Esophagus squamous epithelium (tissue), 5 donors: ENCODE measurements at regions not wholly inside any gene's neighbourhood (a gene's known extent, or its start where the extent isn't known, plus 50 kb on each side); places are given as distances from the start of the nearest gene placed in this dataset.

Source experiments
- DNase-seq: peaks from one replicate; lab custom pipeline; 2025; lab: John Stamatoyannopoulos, UW
- H3K27ac ChIP-seq, 4 donors: fragments of 200-600 bp; sonication (generic); one replicate each; pipeline ENCODE4 v1.5.1; 2016 to 2019; ENCODE audit warnings: mild to moderate bottlenecking in 1 of 4
- H3K27me3 ChIP-seq, 4 donors: fragments of 200-600 bp; sonication (generic); 1 replicate in 3 of 4; 2 replicates in 1 of 4; pipeline versions ENCODE4 v1.5.1 to v1.6.0; 2017 to 2021; ENCODE audit warnings: antibody characterized with exemption in 1 of 4
- H3K36me3 ChIP-seq, 3 donors: fragments of 200-600 bp; sonication (generic); one replicate each; pipeline ENCODE4 v1.5.1; 2016 to 2019
- H3K4me1 ChIP-seq, 3 donors: fragments of 200-600 bp; sonication (generic); one replicate each; pipeline ENCODE4 v1.5.1; 2017 to 2019
- H3K4me3 ChIP-seq, 4 donors: fragments of 200-600 bp; sonication (generic); 1 replicate in 3 of 4; 2 replicates in 1 of 4; pipeline ENCODE4 v1.5.1; 2016 to 2019; ENCODE audit warnings: mild to moderate bottlenecking in 2 of 4, moderate library complexity in 1 of 4
- H3K9me3 ChIP-seq, 3 donors: fragments of 200-600 bp; sonication (generic); one replicate each; pipeline ENCODE4 v1.5.1; 2016 to 2019
- CTCF ChIP-seq, 6 experiments: fragments of 450-650 bp in 4 of 6; fragments of 200-600 bp in 2 of 6; sonication (generic) in 2 of 6; IDR thresholded peaks; one replicate each; pipeline ENCODE4 v1.5.1; 2016 to 2019; ENCODE audit warnings: antibody characterized with exemption in 6 of 6, mild to moderate bottlenecking in 4 of 6, moderate library complexity in 4 of 6
- POLR2A ChIP-seq, 4 donors: fragments of 450-650 bp; IDR thresholded peaks; one replicate each; pipeline ENCODE4 v1.6.1; 2017; ENCODE audit warnings: antibody characterized with exemption in 4 of 4, mild to moderate bottlenecking in 4 of 4, moderate library complexity in 3 of 4
- WGBS, 2 donors: methylation state at CpG; one replicate each; pipeline ENCODE4 v1.1.5; 2018; 5-methylcytosine and 5-hydroxymethylcytosine counted together
- intact Hi-C: fragments of 100-400 bp; cut with DNase I; formaldehyde crosslinking; loops from one replicate; pipeline ENCODE4 v1.15.0; 2022
- donor health status: DM: yes; HTN: yes; CAD: no.

- intact Hi-C loops = no loop called here
- Histone ChIP-seq H3K9me3 (no peaks in the 10 kb centered on the region), H3K36me3 (no peaks in the 10 kb centered on the region), H3K27me3 (no peaks in the 10 kb centered on the region), H3K27ac (no peak overlapping the region), H3K4me1 (no peaks in the 10 kb centered on the region), H3K4me3 (no peak overlapping the region)
- no peak for DNase-seq
- WGBS, 2 donors = 86 to 90% methylated on average over 1 of the region's 1 CpG
- TF ChIP-seq POLR2A (IDR thresholded peaks at IDR 0.05) (no peak), CTCF (IDR thresholded peaks at IDR 0.05) (no peak)
Observed at GRCh38 chr4:136920092-136920881, 612.0 kb downstream of the PCDH18 start.

DNA sequence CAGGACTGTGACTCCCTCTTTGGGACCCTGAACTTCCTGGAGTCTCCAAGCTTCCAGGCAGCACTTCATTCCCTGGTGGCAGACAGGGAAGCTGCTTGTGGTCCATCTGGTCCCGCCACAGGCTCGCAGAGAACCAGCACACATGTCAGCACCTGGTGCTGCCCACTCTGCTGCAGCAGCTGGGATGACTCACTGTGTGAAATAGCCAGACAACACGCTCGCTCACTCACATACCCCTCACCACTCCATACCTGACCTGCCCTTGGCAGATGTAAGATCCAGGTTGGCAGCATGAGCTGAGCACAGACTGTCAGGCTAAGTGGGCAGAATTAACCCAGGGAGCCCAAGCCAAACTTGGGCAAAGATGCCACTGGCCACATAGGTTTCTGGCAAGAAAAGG, 613.5 kb downstream of the PCDH18 start:
- no peaks in the 10 kb centered on the region for H3K9me3 ChIP-seq
- H3K4me3 ChIP-seq = no peak overlapping the region
- TF ChIP-seq CTCF (IDR thresholded peaks at IDR 0.05) = no peak
- 80% methylated on average over 2 of the region's 4 CpGs; no CpG with 5 or more reads in 1 of the 2 donors for WGBS, 2 donors
- no peaks in the 10 kb centered on the region for H3K36me3 ChIP-seq
- DNase-seq = no peak
- intact Hi-C loops = no loop called here
- H3K4me1 ChIP-seq = no peaks in the 10 kb centered on the region
- H3K27ac ChIP-seq = no peak overlapping the region
- no peaks in the 10 kb centered on the region for H3K27me3 ChIP-seq

- no peak for DNase-seq
- intact Hi-C loops = no loop called here
- no peak overlapping the region for H3K4me3 ChIP-seq
- H3K27ac ChIP-seq = no peak overlapping the region
- H3K4me1 ChIP-seq = no peaks in the 10 kb centered on the region
- TF ChIP-seq POLR2A (IDR thresholded peaks at IDR 0.05) = no peak
- no peak for TF ChIP-seq CTCF (IDR thresholded peaks at IDR 0.05)
- no peaks in the 10 kb centered on the region for H3K27me3 ChIP-seq
- H3K9me3 ChIP-seq = no peaks in the 10 kb centered on the region
- H3K36me3 ChIP-seq = no peaks in the 10 kb centered on the region
- WGBS, 2 donors = 20% methylated on average over 4 of the region's 5 CpGs; no CpG with 5 or more reads in 1 of the 2 donors
Observed at GRCh38 chr4:136917312-136918110, 614.8 kb downstream of the PCDH18 start.

DNA sequence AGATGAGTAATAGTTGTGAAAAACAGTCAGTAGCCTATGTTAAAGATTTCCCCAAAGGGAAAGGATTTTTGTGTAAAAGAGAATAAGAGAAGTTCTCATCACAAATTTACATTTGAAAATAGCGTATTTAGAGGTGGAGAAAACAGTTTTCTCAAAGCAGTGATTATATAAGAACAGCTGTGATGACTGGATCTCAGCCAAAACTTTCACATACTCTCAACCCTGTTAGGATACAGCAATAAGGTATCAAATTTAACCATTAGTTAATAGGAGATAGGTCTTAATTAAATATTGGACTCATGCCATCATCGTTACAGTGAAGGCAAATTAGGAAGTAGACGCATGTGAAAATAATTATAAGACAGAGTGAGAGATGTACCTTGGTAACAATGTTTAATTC, 622.7 kb downstream of the PCDH18 start:
- no peak for DNase-seq
- TF ChIP-seq POLR2A (IDR thresholded peaks at IDR 0.05) (no peak), CTCF (IDR thresholded peaks at IDR 0.05) (no peak)
- Histone ChIP-seq H3K4me1 (no peaks in the 10 kb centered on the region), H3K9me3 (no peaks in the 10 kb centered on the region), H3K4me3 (no peak overlapping the region), H3K36me3 (no peaks in the 10 kb centered on the region), H3K27ac (no peak overlapping the region), H3K27me3 (no peaks in the 10 kb centered on the region)
- intact Hi-C loops = no loop called here
- 56 to 58% methylated on average over 3 of the region's 3 CpGs for WGBS, 2 donors

DNA sequence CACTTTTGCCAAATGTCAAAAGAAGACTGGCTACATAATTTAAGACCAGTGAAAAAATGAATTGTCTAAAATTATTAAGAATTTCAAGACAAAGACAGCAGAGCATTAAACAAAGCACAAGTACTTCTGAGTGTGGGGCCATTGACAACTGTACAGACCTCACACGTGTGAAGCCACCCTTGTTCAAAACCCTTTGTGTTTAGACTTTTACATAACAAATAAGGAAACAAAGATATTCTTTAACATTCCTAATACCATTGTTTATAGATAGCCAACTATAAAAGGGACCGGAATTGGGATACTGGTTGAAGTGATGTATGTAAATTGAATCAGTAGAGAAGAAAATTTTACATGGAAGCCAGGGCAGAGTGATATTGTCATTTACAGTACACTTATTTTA, 624.2 kb downstream of the PCDH18 start:
- Histone ChIP-seq H3K36me3 (no peaks in the 10 kb centered on the region), H3K4me1 (no peaks in the 10 kb centered on the region), H3K9me3 (no peaks in the 10 kb centered on the region), H3K4me3 (no peak overlapping the region), H3K27ac (no peak overlapping the region), H3K27me3 (no peaks in the 10 kb centered on the region)
- TF ChIP-seq CTCF (IDR thresholded peaks at IDR 0.05) (no peak), POLR2A (IDR thresholded peaks at IDR 0.05) (no peak)
- WGBS, 2 donors = 51 to 56% methylated on average over 2 of the region's 2 CpGs
- DNase-seq = no peak
- intact Hi-C loops = no loop called here
